Endodermal cell (in vitro differentiated cells): ENCODE measurements at regions not wholly inside any gene's neighbourhood (a gene's known extent, or its start where the extent isn't known, plus 50 kb on each side); places are given as distances from the start of the nearest gene placed in this dataset.
A peak's percentile ranks its signal among the peaks of the same experiment; 100 is the strongest.

Experiments used
- DNase-seq: peaks from one replicate; pipeline ENCODE4 v3.0.0-alpha.2; 2017
- H3K27ac ChIP-seq: 2 replicates; pipeline ENCODE4 v1.5.1; 2013; ENCODE audit warnings: mild to moderate bottlenecking, low read depth, low read length, moderate library complexity
- H3K27me3 ChIP-seq: 2 replicates; pipeline ENCODE4 v1.6.1; 2013; ENCODE audit warnings: mild to moderate bottlenecking, low read length, moderate library complexity; ENCODE audit not compliant: insufficient read depth, control insufficient read depth, poor library complexity, severe bottlenecking
- H3K36me3 ChIP-seq: 2 replicates; pipeline ENCODE4 v1.7.0; 2013; ENCODE audit warnings: mild to moderate bottlenecking, low read length, moderate library complexity; ENCODE audit not compliant: control insufficient read depth, insufficient read depth
- H3K4me1 ChIP-seq: one replicate; pipeline ENCODE4 v1.7.0; 2013; ENCODE audit warnings: low read length; ENCODE audit not compliant: control insufficient read depth, insufficient read depth
- H3K4me3 ChIP-seq: 2 replicates; pipeline ENCODE4 v1.5.1; 2013; ENCODE audit warnings: mild to moderate bottlenecking, low read length, moderate library complexity
- H3K9ac ChIP-seq: 2 replicates; pipeline ENCODE4 v1.6.1; 2013; ENCODE audit warnings: mild to moderate bottlenecking, low read length, moderate library complexity; ENCODE audit not compliant: poor library complexity, severe bottlenecking; ENCODE audit errors: extremely low read depth
- H3K9me3 ChIP-seq: 2 replicates; pipeline ENCODE4 v1.6.1; 2013; ENCODE audit warnings: mild to moderate bottlenecking, low read length, moderate library complexity; ENCODE audit not compliant: control insufficient read depth
- H3K27ac Mint-ChIP-seq: 2 replicates; pipeline ENCODE4 v1.8.0; 2020; ENCODE audit warnings: mixed read lengths
- H3K27me3 Mint-ChIP-seq: 2 replicates; pipeline ENCODE4 v1.8.0; 2021; ENCODE audit warnings: mild to moderate bottlenecking, mixed read lengths; ENCODE audit not compliant: insufficient read depth
- H3K36me3 Mint-ChIP-seq: 2 replicates; pipeline ENCODE4 v1.8.0; 2020; ENCODE audit warnings: low read depth, mixed read lengths
- H3K4me1 Mint-ChIP-seq: 2 replicates; pipeline ENCODE4 v1.8.0; 2020; ENCODE audit warnings: mixed read lengths
- H3K4me3 Mint-ChIP-seq: 2 replicates; pipeline ENCODE4 v1.8.0; 2020; ENCODE audit warnings: mild to moderate bottlenecking, moderate library complexity, mixed read lengths
- H3K9me3 Mint-ChIP-seq: 2 replicates; pipeline ENCODE4 v1.8.0; 2020; ENCODE audit warnings: mild to moderate bottlenecking, mixed read lengths
- CTCF ChIP-seq: fragments of 200-600 bp; sonication (generic); conservative IDR thresholded peaks from 2 replicates; pipeline ENCODE4 v1.5.0; 2021; ENCODE audit warnings: antibody characterized with exemption, mild to moderate bottlenecking
- WGBS, 2 experiments: methylation state at CpG; one replicate each; pipeline versions ENCODE4 v1.1.5 to v1.1.7; 2013; ENCODE audit warnings: missing lambda C conversion rate in 2 of 2, mixed read lengths in 1 of 2; ENCODE audit not compliant: insufficient coverage in 1 of 2, insufficient read length in 1 of 2; 5-methylcytosine and 5-hydroxymethylcytosine counted together

GRCh38 chr4:53929955-53930798 lies 134.2 kb downstream of the CHIC2 start:
- Histone ChIP-seq H3K36me3 (no peaks in the 10 kb centered on the region), H3K27me3 (no peaks in the 10 kb centered on the region), H3K9ac (no peak overlapping the region), H3K9me3 (no peaks in the 10 kb centered on the region), H3K27ac (no peak overlapping the region), H3K4me1 (no peaks in the 10 kb centered on the region), H3K4me3 (no peak overlapping the region)
- 39 to 41% methylated on average over 4 to 8 of the region's 8 CpGs for WGBS, 2 experiments
- peak; percentile 87 for TF ChIP-seq CTCF
- peak; percentile 91 for DNase-seq
- peaks cover 4% of the 10 kb centered on the region for H3K4me1 Mint-ChIP-seq
- H3K27me3 Mint-ChIP-seq: peaks cover 22% of the 10 kb centered on the region
- no peak overlapping the region for H3K27ac Mint-ChIP-seq
- H3K4me3 Mint-ChIP-seq: no peak overlapping the region
- H3K9me3 Mint-ChIP-seq: peaks cover 3% of the 10 kb centered on the region
- H3K36me3 Mint-ChIP-seq: no peaks in the 10 kb centered on the region

- peaks cover 3% of the 10 kb centered on the region for H3K9me3 Mint-ChIP-seq
- WGBS, 2 experiments: 84 to 96% methylated on average over 3 to 4 of the region's 4 CpGs
These were observed 135.1 kb downstream of the CHIC2 start for GRCh38 chr4:53929311-53929710.

GRCh38 chr4:53928825-53929224 lies 135.6 kb downstream of the CHIC2 start:
- no peak for TF ChIP-seq CTCF
- H3K36me3 ChIP-seq: no peaks in the 10 kb centered on the region
- no peak overlapping the region for H3K4me3 ChIP-seq
- peaks cover 24% of the 10 kb centered on the region for H3K27me3 Mint-ChIP-seq
- no peak overlapping the region for H3K4me3 Mint-ChIP-seq
- no peak overlapping the region for H3K9ac ChIP-seq
- peak; percentile 5 for DNase-seq
- H3K27me3 ChIP-seq: no peaks in the 10 kb centered on the region
- H3K4me1 ChIP-seq: no peaks in the 10 kb centered on the region
- H3K27ac Mint-ChIP-seq: no peak overlapping the region
- H3K4me1 Mint-ChIP-seq: peaks cover 15% of the 10 kb centered on the region
- H3K36me3 Mint-ChIP-seq: no peaks in the 10 kb centered on the region
- H3K9me3 Mint-ChIP-seq: peaks cover 3% of the 10 kb centered on the region
- no peak overlapping the region for H3K27ac ChIP-seq
- no peaks in the 10 kb centered on the region for H3K9me3 ChIP-seq

More at GRCh38 chr4:53929311-53929710, 135.1 kb downstream of the CHIC2 start:
- no peak overlapping the region for H3K4me3 ChIP-seq
- no peaks in the 10 kb centered on the region for H3K27me3 ChIP-seq
- no peaks in the 10 kb centered on the region for H3K36me3 ChIP-seq
- no peak for TF ChIP-seq CTCF
- DNase-seq: no peak
- H3K4me1 Mint-ChIP-seq: peaks cover 10% of the 10 kb centered on the region
- no peak overlapping the region for H3K27ac Mint-ChIP-seq
- H3K27me3 Mint-ChIP-seq: peaks cover 24% of the 10 kb centered on the region
- H3K4me3 Mint-ChIP-seq: no peak overlapping the region
- no peaks in the 10 kb centered on the region for H3K9me3 ChIP-seq
- H3K4me1 ChIP-seq: no peaks in the 10 kb centered on the region
- H3K9ac ChIP-seq: no peak overlapping the region
- no peaks in the 10 kb centered on the region for H3K36me3 Mint-ChIP-seq
- no peak overlapping the region for H3K27ac ChIP-seq
